ENCODE measurements at regions not wholly inside any gene's neighbourhood (a gene's known extent, or its start where the extent isn't known, plus 50 kb on each side); places are given as distances from the start of the nearest gene placed in this dataset.

- Histone ChIP-seq H3K4me1 (no peaks in the 10 kb centered on the region), H3K27me3 (no peaks in the 10 kb centered on the region), H3K9me3 (no peaks in the 10 kb centered on the region), H3K36me3 (no peaks in the 10 kb centered on the region), H3K27ac (no peak overlapping the region), H3K4me3 (no peak overlapping the region)
- no peak for TF ChIP-seq CTCF (IDR thresholded peaks at IDR 0.05)
- no peak for ATAC-seq
- no peak for DNase-seq
- intact Hi-C loops (cut with DNase I) = no loop called here
Observed at GRCh38 chr7:118046801-118047200, 137.2 kb upstream of the LSM8 start.

DNA sequence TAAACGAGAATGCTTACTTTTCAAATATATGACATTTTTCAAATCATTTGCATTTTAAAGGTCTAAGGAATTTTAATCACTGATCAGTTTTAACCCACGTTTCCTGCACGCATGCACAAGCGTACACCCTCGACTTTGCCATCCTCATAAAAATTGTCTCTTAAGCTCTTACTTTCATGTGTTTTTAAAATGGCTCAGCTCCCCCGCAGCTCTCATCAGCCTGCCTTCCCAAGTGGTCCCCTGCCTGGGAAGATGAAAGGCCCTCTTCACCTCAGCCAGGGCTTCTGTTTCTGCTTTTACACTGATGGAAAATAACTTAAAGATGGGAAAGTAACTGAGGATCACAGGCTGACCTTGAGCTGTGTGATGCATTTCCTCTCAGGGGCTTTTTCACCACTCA lies 131.6 kb upstream of the LSM8 start:
- Histone ChIP-seq H3K27ac (no peak overlapping the region), H3K36me3 (no peaks in the 10 kb centered on the region), H3K4me3 (no peak overlapping the region), H3K9me3 (no peaks in the 10 kb centered on the region), H3K4me1 (no peaks in the 10 kb centered on the region), H3K27me3 (no peaks in the 10 kb centered on the region)
- TF ChIP-seq CTCF (IDR thresholded peaks at IDR 0.05) = no peak
- no peak for ATAC-seq
- DNase-seq = no peak
- intact Hi-C loops (cut with DNase I) = no loop called here

DNA sequence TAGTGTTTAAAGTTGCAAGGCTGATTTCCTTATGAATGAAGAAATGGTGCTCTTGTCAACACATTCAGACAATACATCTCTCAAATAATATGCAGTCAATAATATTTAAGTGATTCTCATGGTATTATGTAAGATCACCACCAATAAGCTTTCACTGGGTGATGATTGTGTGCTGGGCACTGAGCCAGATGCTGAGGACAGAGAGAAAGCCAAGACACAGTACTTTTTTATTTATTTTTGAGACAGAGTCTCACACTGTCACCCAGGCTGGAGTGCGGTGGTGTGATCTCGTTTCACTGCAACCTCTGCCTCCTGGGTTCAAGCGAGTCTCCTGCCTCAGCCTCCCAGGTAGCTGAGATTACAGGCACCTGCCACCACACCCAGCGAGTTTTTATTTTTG lies 130.6 kb upstream of the LSM8 start:
- Histone ChIP-seq H3K4me1 (no peaks in the 10 kb centered on the region), H3K4me3 (no peak overlapping the region), H3K27ac (no peak overlapping the region), H3K36me3 (no peaks in the 10 kb centered on the region), H3K9me3 (no peaks in the 10 kb centered on the region), H3K27me3 (no peaks in the 10 kb centered on the region)
- intact Hi-C loops (cut with DNase I) = no loop called here
- no peak for TF ChIP-seq CTCF (IDR thresholded peaks at IDR 0.05)
- no peak for DNase-seq
- ATAC-seq = no peak

- Histone ChIP-seq H3K4me3 (no peak overlapping the region), H3K27me3 (no peaks in the 10 kb centered on the region), H3K36me3 (no peaks in the 10 kb centered on the region), H3K27ac (no peak overlapping the region), H3K9me3 (no peaks in the 10 kb centered on the region), H3K4me1 (no peaks in the 10 kb centered on the region)
- intact Hi-C loops (cut with DNase I) = no loop called here
- ATAC-seq (no peak), DNase-seq (no peak)
- TF ChIP-seq CTCF (IDR thresholded peaks at IDR 0.05) = no peak
Observed at GRCh38 chr7:118054529-118054928, 129.4 kb upstream of the LSM8 start.

GRCh38 chr7:118055647-118056046 lies 128.3 kb upstream of the LSM8 start:
- Histone ChIP-seq H3K9me3 (no peaks in the 10 kb centered on the region), H3K4me3 (no peak overlapping the region), H3K36me3 (no peaks in the 10 kb centered on the region), H3K27me3 (no peaks in the 10 kb centered on the region), H3K4me1 (no peaks in the 10 kb centered on the region), H3K27ac (no peak overlapping the region)
- intact Hi-C loops (cut with DNase I) = no loop called here
- DNase-seq (no peak), ATAC-seq (no peak)
- no peak for TF ChIP-seq CTCF (IDR thresholded peaks at IDR 0.05)
